Suppressor macrophage treated with lipopolysaccharide for 4 hours (primary cell): ENCODE measurements at regions not wholly inside any gene's neighbourhood (a gene's known extent, or its start where the extent isn't known, plus 50 kb on each side); places are given as distances from the start of the nearest gene placed in this dataset.

Experiments
- DNase-seq: peaks from one replicate; pipeline ENCODE4 v3.0.0-alpha.2; 2020

DNA sequence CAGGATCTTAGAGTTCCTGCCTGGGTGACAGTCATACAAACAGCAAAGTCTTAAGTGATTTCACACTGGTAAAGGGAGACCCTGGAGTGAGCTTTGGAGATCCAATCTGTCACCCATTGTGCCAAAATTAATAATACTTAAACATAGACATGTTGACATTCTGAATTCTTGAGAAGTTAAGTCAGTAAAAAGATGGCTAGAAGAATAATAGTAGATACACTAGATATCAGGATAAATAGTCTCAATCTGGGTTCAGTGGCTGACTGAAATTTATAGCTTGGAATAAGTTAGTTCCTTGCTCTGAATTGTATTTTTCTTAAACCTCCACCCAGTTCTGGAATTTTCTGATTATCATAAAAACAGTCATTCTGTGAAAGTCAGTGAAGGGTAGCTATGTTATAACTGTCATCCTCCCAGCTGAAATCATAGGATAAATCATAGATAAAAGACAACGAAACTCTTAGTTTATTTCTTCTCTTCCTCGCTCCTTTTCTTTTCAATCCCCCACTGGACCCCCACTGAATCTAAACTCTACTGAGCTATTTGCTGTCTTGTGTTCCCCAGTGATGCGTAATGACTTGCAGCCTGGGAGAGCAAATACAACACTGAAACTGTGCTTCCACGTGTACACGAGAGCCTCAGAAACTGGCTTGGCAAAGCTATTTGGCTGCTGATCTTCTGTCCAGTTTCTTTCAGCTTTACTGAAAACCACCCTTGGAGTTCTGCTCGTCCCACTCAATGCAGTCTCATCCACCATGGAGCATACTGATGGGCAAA is 175.4 kb upstream of the TP63 start:
- no peak for DNase-seq

DNA sequence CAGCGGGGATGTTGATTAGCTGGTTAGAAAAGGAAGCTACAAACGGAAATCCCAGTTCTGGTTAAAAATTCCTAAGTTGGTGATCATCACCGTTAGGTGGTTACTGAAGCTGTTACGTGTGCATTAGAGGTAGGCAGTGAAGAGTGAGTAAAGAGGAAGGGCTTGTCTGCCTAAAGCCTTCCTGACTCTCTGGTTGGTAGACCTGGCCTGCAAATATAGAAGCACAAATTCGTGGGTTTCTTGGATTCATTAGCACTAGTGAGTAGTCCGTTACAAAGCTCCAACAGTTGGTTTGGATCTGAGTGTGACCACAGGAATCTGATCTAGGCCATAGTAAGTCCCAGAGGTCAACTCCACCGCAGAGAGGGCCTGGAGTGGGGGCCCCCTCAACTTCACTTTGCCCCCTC is 174.0 kb upstream of the TP63 start:
- no peak for DNase-seq

DNA sequence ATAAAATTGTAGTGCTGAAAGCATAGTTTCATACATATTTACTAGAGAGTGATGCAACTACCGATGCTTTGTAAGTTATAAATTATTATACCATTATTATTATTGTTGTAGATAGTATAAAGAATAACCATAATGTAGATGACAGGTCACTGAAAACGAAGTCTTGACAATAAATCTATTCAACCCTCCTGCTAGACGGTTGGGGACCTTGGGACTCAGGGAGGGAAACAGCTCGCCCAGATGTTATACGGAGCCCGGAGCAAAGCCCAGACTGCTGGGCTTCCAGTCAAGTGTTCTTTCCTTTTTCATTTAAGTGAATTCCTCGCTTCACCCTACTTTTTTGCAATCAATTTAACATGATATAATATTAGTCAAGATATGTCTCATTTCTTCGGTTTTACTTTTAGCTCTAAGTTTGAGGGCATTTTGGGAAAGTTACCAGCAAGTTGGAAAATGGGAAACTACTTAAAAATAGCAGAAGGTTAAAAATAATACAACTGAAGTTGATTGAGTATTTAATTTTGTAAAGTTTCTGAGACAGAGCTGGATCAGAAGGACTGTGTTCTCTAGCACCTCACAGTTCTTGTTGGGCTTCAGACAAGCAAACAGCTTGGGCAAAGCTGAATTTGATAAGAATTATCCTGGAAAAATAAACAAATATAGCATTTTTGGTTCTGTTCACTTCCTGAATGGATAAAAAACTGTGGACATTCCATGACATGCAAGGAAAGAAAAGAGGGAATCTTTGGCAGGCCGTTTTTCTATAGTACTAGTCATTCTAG is 173.4 kb upstream of the TP63 start:
- DNase-seq, result no peak

DNA sequence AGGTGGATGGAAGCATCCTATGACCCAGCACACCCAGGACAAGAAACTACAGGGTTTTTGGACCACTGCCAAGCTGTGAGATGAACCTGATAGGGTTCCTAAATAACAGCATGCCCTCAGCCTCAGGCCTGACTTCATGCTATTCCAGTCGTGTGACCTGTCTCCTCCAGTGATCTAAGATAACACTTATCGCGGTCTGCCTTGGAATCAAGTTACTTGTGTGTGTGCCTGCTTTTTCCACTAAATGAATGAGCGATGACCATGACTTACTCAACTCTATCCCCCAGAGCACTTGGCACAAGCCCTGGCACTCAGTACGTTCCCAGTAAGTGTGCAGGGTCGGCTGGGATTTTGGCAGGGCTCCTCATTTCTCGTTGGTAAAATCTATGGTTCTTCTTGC is 172.7 kb upstream of the TP63 start:
- DNase-seq, result no peak

DNA sequence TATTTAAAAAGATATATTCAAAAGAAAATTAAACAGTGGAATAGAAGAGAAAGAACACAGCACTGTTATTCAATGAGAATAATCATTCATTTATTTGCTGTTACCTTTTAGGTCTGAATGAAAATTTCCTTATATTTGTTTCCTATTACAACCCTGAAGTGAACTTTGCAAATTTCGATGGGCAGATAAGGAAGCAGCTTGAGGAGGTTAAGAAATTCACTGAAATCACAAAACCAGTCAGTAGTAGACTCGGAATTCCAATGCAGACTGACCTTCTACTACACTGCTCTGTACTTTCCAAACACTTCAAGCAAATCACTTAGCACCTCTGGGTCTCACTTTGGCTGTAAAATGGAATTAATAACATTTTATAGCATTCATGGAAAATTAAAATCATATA is 172.0 kb upstream of the TP63 start:
- DNase-seq, result no peak

DNA sequence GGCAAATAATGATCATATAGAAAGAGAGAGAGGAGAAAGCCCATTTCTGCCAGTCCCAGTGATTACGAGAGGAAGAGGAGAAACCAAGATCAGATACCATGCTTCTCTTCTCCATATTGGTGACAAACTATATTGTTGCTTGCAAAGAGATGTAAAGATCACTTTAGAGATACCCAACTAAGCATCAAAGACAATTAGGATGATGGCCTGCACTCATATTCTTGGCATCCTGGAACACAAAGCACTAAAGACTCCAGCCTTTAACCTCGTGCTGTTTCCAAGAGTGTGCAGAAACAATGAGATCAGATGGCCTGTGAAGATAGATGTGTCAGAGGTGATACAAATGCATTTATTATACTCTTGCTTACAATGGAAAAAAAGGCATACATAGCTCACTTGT is 170.7 kb upstream of the TP63 start:
- no peak for DNase-seq

DNA sequence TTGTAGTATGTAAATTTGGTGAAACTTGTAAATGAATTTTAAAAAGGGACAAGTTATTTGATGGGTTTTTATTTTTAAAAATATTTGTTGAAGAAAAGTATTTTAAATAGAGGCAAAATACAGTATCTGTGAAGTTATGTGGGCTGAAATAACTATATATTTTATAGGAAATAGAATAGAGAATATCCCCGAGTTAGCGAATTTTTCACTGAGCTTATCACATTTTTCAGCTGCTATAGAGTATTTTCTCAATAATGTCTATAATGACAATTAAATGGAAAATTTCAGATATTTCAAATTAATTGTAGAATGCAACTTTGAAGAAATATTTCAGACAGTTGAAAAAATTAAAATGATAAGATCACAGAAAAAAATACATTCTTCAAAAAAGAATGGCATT is 166.4 kb upstream of the TP63 start:
- DNase-seq, result no peak

DNA sequence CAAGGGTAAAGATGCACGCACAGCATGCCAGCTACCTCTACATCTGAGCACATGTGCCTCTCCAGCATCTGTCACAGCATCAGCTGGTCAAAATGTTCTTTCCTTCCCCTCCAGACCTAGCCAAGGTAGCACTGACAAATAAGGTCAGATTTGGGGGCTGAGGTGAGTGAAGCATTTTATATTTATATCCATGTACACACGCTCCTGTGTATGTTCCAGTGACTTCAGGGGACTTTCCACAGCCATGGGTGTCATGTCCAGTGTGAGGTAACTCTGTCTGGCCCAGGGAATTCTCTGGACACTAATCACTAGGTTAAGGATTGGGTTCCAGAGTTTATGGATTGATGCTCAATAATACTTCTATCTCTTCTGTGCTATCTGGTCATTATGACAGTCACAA is 165.2 kb upstream of the TP63 start:
- no peak for DNase-seq

DNA sequence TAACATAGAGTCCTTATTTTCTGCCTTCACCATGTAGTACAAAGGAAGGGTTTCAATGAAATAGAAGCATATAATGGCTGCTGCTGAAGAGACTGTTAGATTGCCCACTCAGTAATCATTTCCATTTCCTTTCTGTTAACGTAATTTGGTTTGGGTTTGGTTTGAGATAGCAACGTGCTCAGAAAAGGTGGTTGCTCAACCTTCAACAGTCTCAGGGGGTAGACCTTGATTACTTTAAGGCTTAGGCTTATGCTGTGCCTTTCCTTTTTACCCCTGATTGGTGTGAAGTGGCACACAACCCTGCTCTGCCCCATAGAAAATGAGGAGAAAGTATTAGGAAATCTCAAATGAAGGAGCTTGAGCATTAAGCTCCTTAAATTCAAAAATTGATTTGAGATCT is 163.7 kb upstream of the TP63 start:
- no peak for DNase-seq

DNA sequence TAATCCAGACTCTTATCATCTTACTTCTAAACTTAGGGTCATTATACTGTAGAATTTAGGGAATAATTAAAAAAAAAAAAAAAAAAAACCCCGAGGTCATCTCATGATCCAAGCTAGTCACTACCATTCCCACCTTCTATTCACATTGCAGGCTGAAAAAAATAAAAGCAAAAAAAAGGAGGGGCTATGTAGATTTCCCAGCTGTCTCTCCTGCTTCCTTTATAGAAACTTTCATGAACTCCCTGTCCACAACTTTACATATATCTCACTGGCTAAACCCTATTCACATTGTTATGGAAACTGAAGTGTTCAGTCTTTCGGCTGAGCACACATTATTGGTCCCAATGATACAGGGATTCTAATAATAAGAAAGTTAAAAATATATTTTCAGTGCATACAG is 156.2 kb upstream of the TP63 start:
- DNase-seq, result no peak

DNA sequence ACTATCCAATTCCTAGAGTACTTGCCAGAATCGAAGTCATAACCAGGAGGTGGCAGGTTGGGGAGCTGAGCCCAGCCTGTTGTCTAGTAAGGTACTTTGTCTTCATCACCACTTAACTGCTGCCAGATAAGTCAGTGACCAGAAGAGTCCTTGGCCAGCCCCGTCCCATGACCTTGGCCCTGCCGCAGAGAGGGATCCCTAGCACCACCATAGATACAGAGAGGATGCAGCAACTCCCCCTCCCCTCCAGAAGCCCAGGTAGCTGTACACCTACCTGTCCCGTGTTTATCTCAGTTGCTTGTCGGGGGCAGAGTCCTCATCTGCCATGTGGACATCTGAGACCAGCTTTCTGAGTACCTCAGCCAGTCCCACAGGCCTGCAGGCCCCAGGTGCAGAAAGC is 153.6 kb upstream of the TP63 start:
- no peak for DNase-seq

DNA sequence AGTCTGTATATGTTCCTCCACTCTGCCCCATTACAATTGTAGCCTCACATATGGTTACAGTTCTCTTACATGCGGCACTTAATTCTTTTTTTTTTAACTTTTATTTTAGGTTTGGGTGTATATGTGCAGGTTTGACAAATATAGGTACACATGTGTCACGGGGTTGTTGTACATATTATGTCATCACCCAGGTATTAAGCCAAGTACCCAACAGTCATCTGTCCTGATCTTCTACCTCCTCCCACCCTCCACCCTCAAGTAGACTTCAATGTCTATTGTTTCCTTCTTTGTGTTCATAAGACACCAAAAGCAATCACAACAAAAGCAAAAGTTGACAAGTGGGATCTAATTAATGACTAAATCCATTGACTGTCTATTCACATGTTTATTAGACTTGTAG is 144.6 kb upstream of the TP63 start:
- DNase-seq, result no peak

DNA sequence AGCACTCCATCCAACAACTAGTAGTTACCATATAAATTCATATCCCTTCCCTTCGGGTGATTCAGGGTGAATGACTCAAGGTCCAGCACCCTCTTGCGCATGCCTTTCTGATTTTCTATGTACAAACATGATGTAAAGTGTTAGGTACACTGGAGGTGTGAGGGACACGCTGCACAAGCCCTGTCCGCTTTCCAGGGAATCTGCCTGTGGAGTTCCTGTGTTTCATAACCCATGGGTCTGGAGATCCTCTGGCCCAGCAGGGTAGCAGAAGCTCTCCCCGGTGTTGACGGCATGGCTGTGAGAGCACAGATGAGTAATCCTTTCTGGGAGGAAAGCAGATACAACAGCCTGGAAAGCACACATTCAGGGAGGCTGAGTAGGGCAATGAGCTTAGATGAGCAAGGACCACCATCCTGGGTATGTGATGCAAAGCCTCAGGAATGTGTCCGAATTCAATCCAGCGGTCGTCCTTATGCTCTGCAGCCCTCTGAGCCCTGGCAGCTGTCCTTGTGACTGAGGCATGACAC is 142.9 kb upstream of the TP63 start:
- DNase-seq, result no peak

DNA sequence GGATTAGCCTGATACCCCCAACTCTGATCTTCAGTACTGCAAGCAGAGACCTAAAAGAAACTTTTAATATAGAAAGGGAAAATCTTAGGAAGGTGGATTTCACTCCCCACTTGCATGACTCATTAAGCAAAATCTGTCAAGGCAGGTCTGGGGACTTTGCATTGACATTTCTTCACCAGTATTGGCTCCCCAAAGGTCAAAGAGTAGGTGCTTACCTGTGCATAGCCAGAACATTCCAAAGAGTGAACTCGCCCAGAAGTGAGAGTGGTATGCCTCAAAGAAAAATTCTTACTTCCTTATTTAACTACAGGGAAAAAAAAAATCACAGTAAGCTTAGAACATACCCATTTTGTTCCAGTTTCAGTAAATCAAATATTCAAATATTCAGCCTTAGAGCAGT is 140.9 kb upstream of the TP63 start:
- no peak for DNase-seq

DNA sequence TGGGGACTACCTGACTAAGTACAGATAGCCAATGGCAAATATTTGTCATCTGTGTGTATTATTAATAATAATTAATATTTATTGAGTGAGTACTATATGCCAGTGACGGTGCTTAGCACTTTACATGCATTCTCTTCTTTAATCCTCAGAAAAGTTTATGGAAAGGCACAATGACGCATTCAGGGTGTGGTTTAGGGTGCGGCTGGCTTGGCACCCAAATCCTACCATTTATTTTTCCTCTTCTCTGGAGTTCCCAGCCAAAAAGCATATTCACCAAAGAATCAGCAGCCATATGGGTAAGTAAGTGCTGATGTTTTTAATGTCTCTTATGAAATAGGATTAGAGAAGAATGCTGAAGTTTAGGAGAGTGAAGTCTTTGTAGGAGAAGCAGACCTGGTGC is 140.4 kb upstream of the TP63 start:
- no peak for DNase-seq

DNA sequence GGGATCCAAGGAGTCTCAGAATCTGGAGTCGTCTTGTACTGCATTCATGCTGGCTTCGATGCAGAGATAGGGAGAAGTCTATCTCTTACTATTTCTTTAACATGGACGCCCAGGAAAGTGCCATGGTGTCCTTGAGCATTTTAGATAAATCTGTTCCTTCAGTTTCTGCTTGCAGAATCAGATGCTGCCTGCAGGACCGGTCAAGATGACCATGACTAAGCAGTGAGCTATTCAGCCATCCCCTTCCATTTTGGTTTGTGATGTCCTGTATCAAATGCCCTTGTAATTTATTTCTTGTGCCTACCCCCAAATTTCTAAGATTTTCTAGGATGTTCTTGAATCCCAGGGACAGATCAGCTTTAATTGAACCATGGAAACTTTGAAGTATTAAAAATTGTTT is 139.4 kb upstream of the TP63 start:
- DNase-seq, result no peak

DNA sequence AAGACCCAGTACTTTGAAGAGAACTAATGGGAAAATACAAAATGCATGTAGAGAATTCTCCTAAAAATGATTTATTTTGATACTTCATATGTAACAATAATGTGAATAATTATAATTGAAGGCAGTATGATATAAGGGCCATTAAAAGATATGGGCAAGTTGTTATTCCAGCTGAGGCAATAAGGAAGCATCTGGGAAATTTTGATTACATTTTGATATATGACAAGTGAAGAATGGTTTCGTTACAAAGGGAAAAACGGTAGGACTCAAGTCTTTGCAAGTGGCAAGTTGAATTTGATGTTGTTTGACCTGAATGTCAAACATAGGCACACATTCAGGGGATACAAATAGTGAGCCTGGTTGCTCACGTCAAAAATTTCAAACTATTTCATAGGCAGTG is 137.9 kb upstream of the TP63 start:
- DNase-seq, result no peak

DNA sequence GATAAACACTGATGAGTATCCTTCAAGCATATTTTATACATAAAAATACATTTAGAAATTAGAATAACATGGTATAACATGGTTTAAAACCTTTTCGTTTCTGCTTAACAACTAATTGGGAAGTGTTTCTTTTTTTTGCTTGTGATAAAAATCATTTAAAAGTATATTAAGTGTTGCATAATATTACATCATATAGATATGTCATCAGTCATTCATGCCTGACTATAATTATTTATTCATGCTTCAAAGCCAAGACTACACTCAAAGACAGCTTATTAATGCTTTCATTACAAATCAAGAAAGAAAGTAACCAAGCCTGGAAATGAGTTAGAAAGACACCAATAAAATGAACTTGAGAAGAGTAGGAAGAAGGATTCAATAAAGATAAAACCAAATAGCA is 136.6 kb upstream of the TP63 start:
- DNase-seq, result no peak

DNA sequence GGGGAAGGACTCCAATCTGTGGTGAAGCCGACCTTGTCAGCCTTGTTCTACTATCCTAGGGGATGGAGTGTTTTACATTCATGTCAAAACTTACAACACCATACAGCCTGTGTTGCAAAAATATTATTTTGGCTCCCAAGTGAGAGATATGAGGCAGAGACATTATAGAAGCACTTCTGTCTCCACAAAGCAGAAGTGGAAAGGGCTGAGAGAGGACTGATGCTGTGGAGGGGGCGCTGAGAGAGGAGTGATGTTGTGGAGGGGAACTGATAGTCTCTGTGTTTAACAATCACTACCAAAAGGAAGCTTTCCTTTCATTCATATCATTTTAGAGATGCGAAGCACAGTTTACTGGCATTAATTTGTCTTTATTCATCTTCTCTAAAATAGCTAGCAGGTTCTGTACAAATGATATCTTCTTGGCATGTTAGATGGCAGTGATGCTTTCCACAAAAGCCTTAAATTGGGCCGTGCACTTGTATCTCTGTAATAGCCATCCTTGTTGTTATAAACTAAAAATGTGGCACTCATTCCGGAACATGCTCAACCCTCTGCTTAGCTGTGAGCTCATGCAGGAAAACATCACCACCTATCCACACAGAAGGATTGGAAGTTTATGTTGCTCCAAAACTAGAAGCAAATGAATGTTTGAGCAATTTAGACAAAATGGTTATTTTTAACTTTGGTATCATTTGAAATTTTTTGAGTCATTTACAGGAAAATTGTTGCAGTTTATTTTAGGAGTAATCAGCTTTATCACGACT is 134.6 kb upstream of the TP63 start:
- no peak for DNase-seq

DNA sequence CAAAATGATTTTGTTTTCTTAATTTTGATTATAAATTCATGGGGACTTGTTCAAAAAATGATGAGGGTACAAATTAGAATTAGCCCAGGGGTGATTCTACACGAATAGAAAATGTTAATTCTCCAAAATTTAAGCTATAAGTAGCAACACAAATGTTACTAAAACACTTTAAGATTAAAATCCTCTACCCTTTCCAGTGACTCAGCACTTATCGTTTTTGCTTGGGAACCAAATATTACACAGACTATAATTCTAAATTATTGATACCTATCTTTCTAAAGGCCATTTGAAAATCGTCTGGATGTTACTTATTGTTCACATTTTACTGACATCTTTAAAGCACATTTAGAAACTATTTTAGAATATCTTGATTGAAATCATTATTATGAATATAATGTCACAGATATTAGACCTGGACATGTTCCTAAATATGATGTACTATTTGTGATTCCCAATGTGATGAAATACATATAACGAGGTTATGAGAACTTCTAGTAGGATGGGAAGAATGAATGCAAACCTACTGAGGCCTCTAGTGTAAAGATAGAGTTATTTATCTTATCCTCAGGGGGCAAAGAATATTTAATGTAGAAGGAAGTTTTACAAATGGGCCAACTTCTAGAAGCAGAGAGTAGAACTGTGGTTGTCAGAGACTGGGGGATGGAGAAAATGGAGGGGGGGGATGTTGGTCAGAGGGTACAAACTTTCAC is 132.0 kb upstream of the TP63 start:
- DNase-seq, result no peak

DNA sequence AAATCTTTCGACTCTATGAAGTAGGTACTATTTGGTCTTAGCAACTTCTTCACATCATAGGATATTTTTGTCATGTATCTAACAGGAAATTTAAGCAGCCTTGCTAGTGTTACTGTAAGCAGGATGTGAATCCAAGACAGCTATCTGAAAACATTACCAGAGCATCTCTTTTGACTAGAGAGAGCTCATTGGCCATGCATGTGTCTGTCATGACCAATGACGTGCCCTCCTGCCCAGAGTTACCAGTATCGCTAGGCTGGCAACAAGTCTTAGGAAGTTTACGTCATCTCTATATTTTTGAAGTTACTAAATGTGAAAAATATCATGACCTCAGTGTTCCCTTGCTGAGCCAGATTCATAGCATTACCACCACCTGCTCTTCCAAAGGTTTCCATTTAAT is 130.9 kb upstream of the TP63 start:
- no peak for DNase-seq

DNA sequence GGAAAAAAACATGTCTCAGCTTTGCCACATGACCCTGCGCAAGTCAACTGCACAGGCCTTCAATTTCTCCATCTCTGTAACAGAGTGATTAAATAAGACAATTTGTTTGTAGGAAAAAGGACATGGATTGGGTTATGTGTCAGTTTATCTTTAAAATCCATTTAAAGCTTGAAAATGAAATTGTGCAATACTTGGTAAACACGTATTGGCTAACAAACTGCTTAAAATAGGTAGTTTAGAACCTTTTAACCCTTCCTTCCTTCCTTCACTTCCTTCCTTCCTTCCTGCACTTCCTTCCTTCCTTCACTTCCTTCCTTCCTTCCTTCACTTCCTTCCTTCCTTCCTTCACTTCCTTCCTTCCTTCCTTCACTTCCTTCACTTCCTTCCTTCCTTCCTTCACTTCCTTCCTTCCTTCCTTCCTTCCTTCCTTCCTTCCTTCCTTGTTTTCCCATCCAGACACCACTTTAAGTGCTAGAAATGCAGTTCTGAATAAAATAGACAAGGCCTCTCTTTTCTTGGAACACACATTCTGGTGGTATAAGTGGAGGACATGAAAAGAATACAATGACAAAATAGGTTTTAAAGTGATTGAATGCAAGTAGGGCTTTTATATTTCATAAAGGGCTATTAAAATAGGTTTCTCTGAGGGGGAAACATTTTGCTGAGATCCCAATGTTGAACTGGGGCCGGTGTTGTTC is 130.2 kb upstream of the TP63 start:
- DNase-seq, result no peak
